Skeletal muscle tissue (tissue), 3 donors: ENCODE measurements at regions not wholly inside any gene's neighbourhood (a gene's known extent, or its start where the extent isn't known, plus 50 kb on each side); places are given as distances from the start of the nearest gene placed in this dataset.
"Not testable (repeated sequence)": the region's sequence is repeated elsewhere in the genome, so short reads cannot be mapped to it uniquely, and the experiment has no call there.

Source experiments
- H3K27ac ChIP-seq: one replicate; pipeline ENCODE4 v1.7.0; 2013; ENCODE audit warnings: mild to moderate bottlenecking, low read depth, low read length, inconsistent platforms
- H3K27me3 ChIP-seq, 3 donors: one replicate each; pipeline ENCODE4 v1.7.0; 2013; ENCODE audit warnings: low read length in 3 of 3; ENCODE audit not compliant: control insufficient read depth in 3 of 3, insufficient read depth in 3 of 3
- H3K36me3 ChIP-seq, 3 donors: one replicate each; pipeline ENCODE4 v1.7.0; 2013; ENCODE audit warnings: low read length in 3 of 3; ENCODE audit not compliant: control insufficient read depth in 3 of 3, insufficient read depth in 3 of 3
- H3K4me1 ChIP-seq, 3 donors: one replicate each; pipeline ENCODE4 v1.7.0; 2013; ENCODE audit warnings: low read length in 3 of 3, mild to moderate bottlenecking in 3 of 3; ENCODE audit not compliant: control insufficient read depth in 3 of 3, insufficient read depth in 3 of 3
- H3K4me3 ChIP-seq, 3 donors: one replicate each; pipeline ENCODE4 v1.7.0; 2013; ENCODE audit warnings: low read length in 3 of 3
- H3K9ac ChIP-seq, 3 donors: one replicate each; pipeline ENCODE4 v1.7.0; 2013; ENCODE audit warnings: low read length in 3 of 3, mild to moderate bottlenecking in 3 of 3, moderate library complexity in 2 of 3, low read depth in 1 of 3
- H3K9me3 ChIP-seq, 3 donors: one replicate each; pipeline ENCODE4 v1.7.0; 2013; ENCODE audit warnings: low read length in 3 of 3; ENCODE audit not compliant: control insufficient read depth in 3 of 3
- donor health status: Osteomylitis.

DNA sequence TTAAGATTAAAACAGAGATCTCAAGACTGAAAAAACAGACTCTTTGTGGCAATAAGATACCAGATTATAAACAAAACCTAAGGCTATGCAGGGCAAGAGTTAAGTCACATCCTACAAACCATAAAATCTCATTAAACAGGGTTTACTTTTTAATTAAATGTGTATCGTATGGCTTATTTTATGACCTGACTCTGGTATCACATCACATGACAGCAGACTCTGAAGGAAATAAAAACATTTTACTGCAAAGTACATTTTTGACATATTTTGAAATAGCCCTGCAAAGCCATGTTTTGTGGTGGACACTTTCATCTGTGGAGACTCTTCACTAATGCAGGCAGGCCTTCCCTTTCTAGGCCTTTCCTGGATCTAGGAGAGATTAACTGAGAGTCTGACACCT lies 327.6 kb upstream of the CLEC14A start:
- Histone ChIP-seq H3K4me1 (no peaks in the 10 kb centered on the region), H3K9me3 (no peaks in the 10 kb centered on the region), H3K27ac (no peak overlapping the region), H3K36me3 (no peaks in the 10 kb centered on the region), H3K9ac (no peak overlapping the region), H3K4me3 (no peak overlapping the region), H3K27me3 (no peaks in the 10 kb centered on the region)

DNA sequence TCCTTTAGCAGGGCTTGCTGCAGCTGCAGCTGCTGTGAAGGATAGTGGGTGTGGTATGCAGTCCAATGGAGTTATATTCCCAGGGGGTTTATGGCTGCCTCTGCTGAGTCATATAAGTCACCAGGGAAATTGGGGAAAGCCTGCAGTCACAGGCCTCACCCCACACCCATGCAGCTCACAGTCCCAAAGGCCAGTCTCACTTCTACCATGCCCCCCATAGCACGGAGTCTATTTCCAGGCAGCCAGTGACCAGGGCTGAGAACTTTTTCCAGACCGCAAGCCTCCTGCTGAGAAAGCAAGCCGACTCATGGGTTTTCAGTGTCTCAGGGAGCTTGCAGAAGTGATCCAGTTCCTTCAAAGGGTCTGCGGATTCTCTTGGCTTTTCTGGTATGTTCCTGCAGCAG lies 322.4 kb upstream of the CLEC14A start:
- Histone ChIP-seq H3K27me3 (no peaks in the 10 kb centered on the region), H3K4me1 (no peaks in the 10 kb centered on the region), H3K9ac (no peak overlapping the region), H3K36me3 (no peaks in the 10 kb centered on the region), H3K4me3 (no peak overlapping the region), H3K9me3 (peaks cover 0 to 2% (median 0%) of the 10 kb centered on the region in 3 donors), H3K27ac (no peak overlapping the region)

DNA sequence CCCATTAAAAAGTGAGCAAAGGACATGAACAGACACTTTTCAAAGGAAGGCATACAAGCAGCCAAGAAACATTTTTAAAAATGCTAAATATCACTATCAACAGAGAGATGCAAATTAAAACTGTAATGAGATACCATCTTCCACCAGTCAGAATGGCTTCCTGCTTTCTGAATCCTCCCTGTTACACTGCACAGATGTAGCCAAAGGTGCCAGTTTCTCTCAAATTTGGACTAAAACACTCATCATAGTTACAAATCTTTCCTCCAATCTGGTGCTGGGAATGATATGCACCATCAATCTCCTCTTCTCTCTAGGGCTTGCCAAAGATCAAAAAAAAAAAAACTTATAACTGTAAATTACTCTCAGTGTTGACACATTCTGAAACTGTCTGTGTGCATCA lies 311.8 kb upstream of the CLEC14A start:
- H3K36me3 ChIP-seq: no peaks in the 10 kb centered on the region
- no peaks in the 10 kb centered on the region for H3K27me3 ChIP-seq
- no peak overlapping the region for H3K27ac ChIP-seq
- H3K9ac ChIP-seq: no peak overlapping the region
- H3K4me1 ChIP-seq: no peaks in the 10 kb centered on the region
- H3K9me3 ChIP-seq: no peaks in the 10 kb centered on the region
- H3K4me3 ChIP-seq: no peak overlapping the region

DNA sequence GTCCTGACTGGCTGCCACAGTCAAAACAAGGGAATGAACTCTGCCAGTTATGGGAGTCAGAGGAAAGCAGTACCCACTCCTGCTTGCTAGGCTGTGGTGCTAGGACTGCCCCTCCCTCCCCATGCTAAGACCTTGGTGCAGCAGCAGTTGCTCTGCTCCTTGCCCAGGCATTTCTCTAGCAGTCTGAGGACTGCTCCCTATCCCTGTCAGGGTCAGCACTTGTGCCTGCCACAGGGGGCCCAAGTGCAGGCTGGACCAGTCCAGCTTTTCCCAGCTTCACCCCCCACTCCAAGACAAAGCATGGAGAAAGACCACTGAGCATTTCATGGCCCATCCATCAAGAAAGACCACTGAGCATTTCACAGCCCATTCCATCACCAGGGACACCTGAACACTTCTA lies 305.8 kb upstream of the CLEC14A start:
- Histone ChIP-seq H3K9me3 (peaks cover 0 to 5% (median 4%) of the 10 kb centered on the region in 3 donors), H3K36me3 (no peaks in the 10 kb centered on the region), H3K27me3 (no peaks in the 10 kb centered on the region), H3K27ac (no peak overlapping the region), H3K4me3 (no peak overlapping the region), H3K4me1 (no peaks in the 10 kb centered on the region), H3K9ac (no peak overlapping the region)

DNA sequence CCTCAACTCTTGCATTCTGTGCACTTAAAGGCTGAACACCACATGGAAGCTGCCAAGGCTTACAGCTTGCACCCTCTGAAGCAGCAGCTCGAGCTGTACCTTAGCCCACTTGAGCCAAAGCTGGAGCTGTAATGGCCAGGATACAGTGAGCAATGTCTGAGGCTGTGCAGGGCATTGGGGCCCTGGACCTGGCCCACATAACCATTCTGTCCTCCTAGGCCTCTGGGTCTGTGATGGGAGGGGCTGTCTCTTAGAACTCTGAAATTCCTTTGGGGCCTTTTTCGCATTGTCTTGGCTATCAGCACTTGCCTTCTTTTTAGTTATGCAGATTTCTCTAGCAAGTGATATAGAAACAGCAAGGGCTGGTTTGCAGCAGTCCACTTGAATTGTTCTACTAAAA lies 303.8 kb upstream of the CLEC14A start:
- Histone ChIP-seq H3K9me3 (peaks cover 0 to 5% (median 4%) of the 10 kb centered on the region in 3 donors), H3K27ac (no peak overlapping the region), H3K36me3 (no peaks in the 10 kb centered on the region), H3K9ac (no peak overlapping the region), H3K4me3 (no peak overlapping the region), H3K27me3 (no peaks in the 10 kb centered on the region), H3K4me1 (no peaks in the 10 kb centered on the region)

DNA sequence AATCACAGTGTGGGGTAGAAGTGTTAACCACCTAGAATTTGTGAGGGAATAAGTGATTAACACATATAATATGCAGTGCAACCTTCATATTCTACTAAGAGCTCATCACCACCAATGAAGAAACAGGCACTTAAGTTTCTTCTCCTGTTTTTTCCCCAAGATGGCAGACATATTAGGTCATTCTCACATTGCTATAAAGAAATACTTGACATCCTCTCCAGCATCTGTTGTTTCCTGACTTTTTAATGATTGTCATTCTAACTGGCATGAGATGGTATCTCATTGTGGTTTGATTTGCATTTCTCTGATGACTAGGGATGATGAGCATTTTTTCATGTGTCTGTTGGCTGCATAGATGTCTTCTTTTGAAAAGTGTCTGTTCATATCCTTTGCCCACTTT lies 301.5 kb upstream of the CLEC14A start:
- H3K9me3 ChIP-seq, H3K4me3 ChIP-seq, H3K4me1 ChIP-seq, H3K27ac ChIP-seq, H3K9ac ChIP-seq, H3K27me3 ChIP-seq, H3K36me3 ChIP-seq: not testable (repeated sequence)

DNA sequence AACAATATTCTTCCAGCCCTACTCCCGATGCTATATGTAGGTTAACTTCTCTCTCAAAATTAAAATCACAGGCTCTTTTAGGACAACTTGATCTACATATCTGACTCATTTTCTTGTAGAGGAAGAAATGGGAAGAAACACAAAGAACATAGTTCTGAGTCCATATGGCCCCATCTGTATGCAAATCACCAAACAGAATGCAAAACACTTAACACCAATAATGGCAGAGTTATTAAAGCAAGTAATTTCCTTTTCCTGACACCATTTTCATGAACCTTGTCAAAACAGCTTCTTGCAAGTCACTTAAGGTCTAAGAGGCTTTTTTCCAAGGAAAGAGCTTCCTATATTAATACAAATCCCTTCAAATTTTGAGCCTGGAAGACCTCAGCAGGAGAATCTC lies 300.4 kb upstream of the CLEC14A start:
- Histone ChIP-seq H3K27me3 (no peaks in the 10 kb centered on the region), H3K9ac (no peak overlapping the region), H3K27ac (no peak overlapping the region), H3K9me3 (peaks cover 0 to 4% (median 0%) of the 10 kb centered on the region in 3 donors), H3K36me3 (no peaks in the 10 kb centered on the region), H3K4me1 (no peaks in the 10 kb centered on the region), H3K4me3 (no peak overlapping the region)

DNA sequence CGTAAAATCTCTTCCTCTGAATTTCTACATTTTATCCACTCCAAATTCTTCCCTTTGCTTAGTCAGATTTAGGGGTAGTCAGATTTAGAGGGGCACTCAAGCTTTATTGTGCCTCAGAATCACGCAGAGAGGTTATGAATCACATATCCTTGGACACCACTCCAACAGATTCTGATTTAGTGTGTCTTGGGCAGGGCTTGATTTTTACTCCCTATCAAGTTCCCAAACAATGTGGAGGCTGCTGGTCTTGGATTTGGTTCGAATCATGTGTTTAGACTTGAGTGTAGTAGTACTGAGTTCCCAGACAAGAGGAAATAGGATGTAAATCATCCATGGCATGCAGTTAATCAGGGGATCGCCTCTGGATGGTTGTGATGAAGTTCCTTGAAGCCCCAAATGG lies 298.1 kb upstream of the CLEC14A start:
- Histone ChIP-seq H3K4me1 (no peaks in the 10 kb centered on the region), H3K4me3 (no peak overlapping the region), H3K9ac (no peak overlapping the region), H3K36me3 (no peaks in the 10 kb centered on the region), H3K9me3 (no peaks in the 10 kb centered on the region), H3K27ac (no peak overlapping the region), H3K27me3 (no peaks in the 10 kb centered on the region)

DNA sequence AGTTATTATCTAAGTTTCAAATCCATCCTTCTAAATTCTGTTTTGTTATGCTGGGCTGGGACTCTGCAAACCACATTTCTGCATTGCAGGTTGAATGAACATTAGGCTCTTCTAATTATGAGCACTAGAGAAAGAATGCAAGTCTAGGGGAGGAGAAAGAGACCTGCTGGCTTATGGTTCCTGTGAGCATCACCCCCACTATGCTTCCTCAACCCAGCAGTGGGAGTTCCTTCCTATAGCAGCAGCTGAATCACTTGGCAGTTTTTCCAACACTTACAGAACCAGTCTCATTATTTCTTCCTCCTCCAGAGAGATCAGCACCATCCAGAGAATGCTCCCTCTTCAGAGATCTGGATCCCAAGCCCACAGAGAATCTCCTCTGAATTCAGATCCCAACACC lies 297.7 kb upstream of the CLEC14A start:
- no peak overlapping the region for H3K9ac ChIP-seq
- H3K27me3 ChIP-seq: no peaks in the 10 kb centered on the region
- H3K4me1 ChIP-seq: no peaks in the 10 kb centered on the region
- no peak overlapping the region for H3K27ac ChIP-seq
- no peak overlapping the region for H3K4me3 ChIP-seq
- no peaks in the 10 kb centered on the region for H3K36me3 ChIP-seq
- no peaks in the 10 kb centered on the region for H3K9me3 ChIP-seq

DNA sequence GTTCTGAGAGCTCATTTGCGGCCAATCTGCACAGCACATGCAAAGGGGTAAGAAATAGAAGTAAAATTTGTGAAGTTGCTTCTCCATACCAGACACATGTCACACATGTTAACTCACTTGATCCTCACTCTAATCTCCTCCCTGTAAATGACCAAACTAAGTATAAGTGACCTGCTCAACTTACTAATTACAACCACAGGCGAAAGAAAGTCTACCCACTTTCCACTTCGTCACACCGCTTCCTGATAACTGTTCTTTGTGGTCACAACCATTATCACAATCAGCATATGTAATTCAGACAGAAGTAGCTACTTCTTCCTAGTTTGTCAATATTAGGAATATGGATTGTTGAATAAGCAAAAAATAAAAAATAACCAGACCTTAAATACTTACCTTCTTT lies 293.7 kb upstream of the CLEC14A start:
- Histone ChIP-seq H3K4me3 (no peak overlapping the region), H3K27ac (no peak overlapping the region), H3K36me3 (no peaks in the 10 kb centered on the region)

DNA sequence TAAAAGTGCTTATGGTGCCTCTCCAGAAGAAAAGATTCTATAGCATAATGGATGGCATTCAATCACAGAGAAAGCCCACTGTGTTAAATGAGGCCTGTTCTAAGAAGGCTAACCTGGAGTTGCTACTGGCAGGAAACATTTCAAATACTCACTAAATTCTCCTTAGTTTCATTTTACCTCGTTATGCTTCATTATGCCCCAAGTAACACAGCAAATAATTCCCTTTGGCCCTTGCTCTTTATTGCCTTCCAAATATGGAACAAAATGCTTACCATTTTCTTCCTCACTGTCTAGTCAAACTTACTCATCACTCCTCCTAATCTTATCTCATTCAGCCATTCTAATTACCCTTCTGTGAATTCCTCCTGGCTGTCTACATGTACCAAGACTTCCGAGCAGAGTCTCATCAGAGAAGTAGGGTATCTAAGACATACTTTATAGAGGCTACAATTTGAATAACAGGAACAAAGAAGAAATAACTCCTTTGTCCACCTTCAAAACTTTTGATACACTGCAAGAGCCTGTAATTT lies 292.1 kb upstream of the CLEC14A start:
- Histone ChIP-seq H3K27ac (no peak overlapping the region), H3K9ac (no peak overlapping the region), H3K4me1 (no peaks in the 10 kb centered on the region), H3K4me3 (no peak overlapping the region), H3K27me3 (no peaks in the 10 kb centered on the region), H3K9me3 (no peaks in the 10 kb centered on the region), H3K36me3 (no peaks in the 10 kb centered on the region)

More for the DNA sequence above, 293.7 kb upstream of the CLEC14A start:
- no peaks in the 10 kb centered on the region for H3K4me1 ChIP-seq
- no peaks in the 10 kb centered on the region for H3K9me3 ChIP-seq
- H3K27me3 ChIP-seq: no peaks in the 10 kb centered on the region
- no peak overlapping the region for H3K9ac ChIP-seq
